H1 (cell line): ENCODE measurements at regions not wholly inside any gene's neighbourhood (a gene's known extent, or its start where the extent isn't known, plus 50 kb on each side); places are given as distances from the start of the nearest gene placed in this dataset.

ENCODE experiments used
- CEBPB ChIP-seq: IDR thresholded peaks from 2 replicates; pipeline ENCODE4 v1.6.1; 2012; ENCODE audit warnings: low read depth, low read length
- CHD2 ChIP-seq: IDR thresholded peaks from 2 replicates; pipeline ENCODE4 v1.6.1; 2012; ENCODE audit warnings: low read length, improper control_type of control experiment
- HDAC6 ChIP-seq: IDR thresholded peaks from one replicate; pipeline ENCODE4 v1.7.1; 2012; ENCODE audit warnings: low read depth, mild to moderate bottlenecking, inconsistent platforms, low read length, moderate library complexity

DNA sequence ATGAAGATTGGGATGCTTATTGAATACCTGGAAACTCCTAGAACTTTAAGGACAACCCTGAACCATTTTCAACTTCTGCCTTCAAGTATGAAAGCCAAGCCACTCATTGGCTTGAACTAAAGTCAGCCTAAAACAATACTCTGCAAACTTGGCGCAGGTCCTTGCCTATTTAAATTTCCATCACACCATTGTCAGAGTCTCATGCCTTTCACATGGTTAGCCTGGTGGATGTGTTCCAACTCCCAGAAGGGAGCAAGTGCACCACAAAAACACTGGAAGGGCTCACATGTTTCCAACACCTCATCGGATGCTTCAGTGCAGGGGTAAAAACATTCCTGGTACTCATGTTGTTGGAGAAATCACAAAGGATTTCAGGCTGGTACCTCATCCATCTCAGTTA is 511.6 kb upstream of the MDFIC2 start (continued):
- no peak for TF ChIP-seq CEBPB
- no peak for TF ChIP-seq HDAC6
- TF ChIP-seq CHD2 = no peak
